ENCODE measurements at regions not wholly inside any gene's neighbourhood (a gene's known extent, or its start where the extent isn't known, plus 50 kb on each side); places are given as distances from the start of the nearest gene placed in this dataset.
"Not testable (repeated sequence)": the region's sequence is repeated elsewhere in the genome, so short reads cannot be mapped to it uniquely, and the experiment has no call there.

GRCh38 chr3:177483182-177483967, 286.1 kb upstream of the TBL1XR1 start:
- no peak for DNase-seq

- no peak for DNase-seq
Measured at GRCh38 chr3:177484206-177484605, 286.9 kb upstream of the TBL1XR1 start.

- no peak for DNase-seq
Measured at GRCh38 chr3:177484926-177485325, 287.6 kb upstream of the TBL1XR1 start.

GRCh38 chr3:177487635-177488186, 290.4 kb upstream of the TBL1XR1 start:
- no peak for DNase-seq

GRCh38 chr3:177488740-177489139, 291.5 kb upstream of the TBL1XR1 start:
- no peak for DNase-seq

GRCh38 chr3:177490626-177491025, 293.3 kb upstream of the TBL1XR1 start:
- DNase-seq, result no peak

GRCh38 chr3:177491296-177492032, 294.2 kb upstream of the TBL1XR1 start:
- no peak for DNase-seq

GRCh38 chr3:177493091-177493490, 295.8 kb upstream of the TBL1XR1 start:
- DNase-seq, result no peak

GRCh38 chr3:177494216-177494615, 296.9 kb upstream of the TBL1XR1 start:
- no peak for DNase-seq

GRCh38 chr3:177495566-177495965, 298.3 kb upstream of the TBL1XR1 start:
- no peak for DNase-seq

GRCh38 chr3:177498037-177498857, 301.0 kb upstream of the TBL1XR1 start:
- DNase-seq, result no peak

GRCh38 chr3:177499039-177499438, 301.8 kb upstream of the TBL1XR1 start:
- DNase-seq, result not testable (repeated sequence)

- DNase-seq, result no peak
Measured at GRCh38 chr3:177499779-177500423, 302.6 kb upstream of the TBL1XR1 start.

- DNase-seq, result no peak
Measured at GRCh38 chr3:177510693-177511216, 313.5 kb upstream of the TBL1XR1 start.

GRCh38 chr3:177512945-177513814, 315.9 kb upstream of the TBL1XR1 start:
- no peak for DNase-seq

- DNase-seq, result no peak
Measured at GRCh38 chr3:177513815-177514610, 316.7 kb upstream of the TBL1XR1 start.

GRCh38 chr3:177514611-177515499, 317.6 kb upstream of the TBL1XR1 start:
- no peak for DNase-seq

- no peak for DNase-seq
Measured at GRCh38 chr3:177515786-177516157, 318.5 kb upstream of the TBL1XR1 start.

Measured in activated T-cell treated with anti-CD3 and anti-CD28 coated beads, Interleukin-2, amount 50 U/mL, for 48 hours (primary cell).